Astrocyte of the cerebellum (primary cell): ENCODE measurements at regions not wholly inside any gene's neighbourhood (a gene's known extent, or its start where the extent isn't known, plus 50 kb on each side); places are given as distances from the start of the nearest gene placed in this dataset.

Experiments used
- DNase-seq: peaks from one replicate; pipeline ENCODE4 v3.0.0-alpha.2; 2011; ENCODE audit warnings: low read depth
- H3K4me3 ChIP-seq: 2 replicates; pipeline ENCODE4 v1.5.1; 2011; ENCODE audit warnings: mild to moderate bottlenecking, low read depth, low read length, moderate library complexity
- CTCF ChIP-seq: IDR thresholded peaks from 2 replicates; pipeline ENCODE4 v1.5.1; 2012; ENCODE audit warnings: low read length, low read depth, moderate library complexity, mild to moderate bottlenecking; ENCODE audit errors: missing control alignments
- in situ Hi-C: cut with HindIII; loops from 2 replicates; pipeline ENCODE4 v1.10.0; 2017; ENCODE audit warnings: low sequenced_read_pairs

- in situ Hi-C loops, result no loop called here
- peak; percentile 19 for DNase-seq
- H3K4me3 ChIP-seq, result no peak overlapping the region
- TF ChIP-seq CTCF, result no peak
Observed at GRCh38 chr14:71582705-71583104, 349.5 kb upstream of the RGS6 start.

GRCh38 chr14:71583194-71583593 lies 349.0 kb upstream of the RGS6 start:
- DNase-seq, result no peak
- TF ChIP-seq CTCF, result no peak
- no peak overlapping the region for H3K4me3 ChIP-seq
- in situ Hi-C loops, result no loop called here

- in situ Hi-C loops, result no loop called here
Observed at GRCh38 chr14:71583705-71584104, 348.5 kb upstream of the RGS6 start.

GRCh38 chr14:71585361-71585760 lies 346.9 kb upstream of the RGS6 start:
- no peak overlapping the region for H3K4me3 ChIP-seq
- TF ChIP-seq CTCF, result no peak
- in situ Hi-C loops, result no loop called here
- DNase-seq, result no peak

More at GRCh38 chr14:71583705-71584104, 348.5 kb upstream of the RGS6 start:
- no peak for TF ChIP-seq CTCF
- H3K4me3 ChIP-seq, result no peak overlapping the region
- no peak for DNase-seq

GRCh38 chr14:71586131-71586897 lies 345.9 kb upstream of the RGS6 start:
- H3K4me3 ChIP-seq, result peak overlapping the region; percentile 37
- in situ Hi-C loops, result no loop called here

GRCh38 chr14:71588028-71588427 lies 344.2 kb upstream of the RGS6 start:
- peak; percentile 62 for DNase-seq
- in situ Hi-C loops, result no loop called here
- TF ChIP-seq CTCF, result no peak
- H3K4me3 ChIP-seq, result no peak overlapping the region

More at GRCh38 chr14:71586131-71586897, 345.9 kb upstream of the RGS6 start:
- peak; percentile 27 for DNase-seq
- TF ChIP-seq CTCF, result no peak
